SK-N-MC (cell line): ENCODE measurements at regions not wholly inside any gene's neighbourhood (a gene's known extent, or its start where the extent isn't known, plus 50 kb on each side); places are given as distances from the start of the nearest gene placed in this dataset.

Experiments
- DNase-seq: peaks from one replicate; pipeline ENCODE4 v3.0.0-alpha.2; 2011; ENCODE audit warnings: low read depth, low spot score
- H3K27ac ChIP-seq: fragments of 200-600 bp; sonication (generic); 2 replicates; pipeline ENCODE4 v1.5.1; 2016; ENCODE audit warnings: mixed run types
- H3K36me3 ChIP-seq: fragments of 200-600 bp; sonication (generic); 2 replicates; pipeline ENCODE4 v1.6.1; 2017; ENCODE audit warnings: antibody characterized with exemption, low read length, mixed read lengths; ENCODE audit not compliant: insufficient read depth
- H3K4me3 ChIP-seq: fragments of 200-600 bp; sonication (generic); 2 replicates; pipeline ENCODE4 v1.5.1; 2016
- H3K9ac ChIP-seq: fragments of 200-600 bp; sonication (generic); 2 replicates; pipeline ENCODE4 v1.8.0; 2017; ENCODE audit warnings: mixed run types, mixed read lengths; ENCODE audit not compliant: insufficient read length
- H3K9me3 ChIP-seq: fragments of 200-600 bp; sonication (generic); 2 replicates; pipeline ENCODE4 v1.6.1; 2017; ENCODE audit warnings: low read depth, mild to moderate bottlenecking, antibody characterized with exemption, low read length, moderate library complexity, mixed read lengths
- EZH2 ChIP-seq: fragments of 200-600 bp; sonication (generic); IDR thresholded peaks from one replicate; pipeline ENCODE4 v1.6.1; 2017; ENCODE audit warnings: antibody characterized with exemption
- FOXP2 ChIP-seq: optimal IDR thresholded peaks from 2 replicates; pipeline ENCODE3; 2011; ENCODE audit warnings: mild to moderate bottlenecking, moderate library complexity; ENCODE audit not compliant: insufficient read depth; ENCODE audit errors: extremely low read length, control extremely low read depth
- POLR2AphosphoS5 ChIP-seq: IDR thresholded peaks from 2 replicates; pipeline ENCODE4 v1.6.1; 2012; ENCODE audit warnings: mild to moderate bottlenecking, low read depth, low read length, borderline replicate concordance

GRCh38 chr1:229220163-229220846, 50.6 kb upstream of the RAB4A start:
- Histone ChIP-seq H3K36me3 (no peaks in the 10 kb centered on the region), H3K4me3 (no peak overlapping the region), H3K9ac (no peak overlapping the region), H3K9me3 (no peaks in the 10 kb centered on the region), H3K27ac (no peak overlapping the region)
- DNase-seq = no peak
- TF ChIP-seq EZH2 = no peak
- TF ChIP-seq POLR2AphosphoS5 = no peak
- TF ChIP-seq FOXP2 = no peak

GRCh38 chr1:229221106-229222019, 49.5 kb upstream of the RAB4A start:
- TF ChIP-seq POLR2AphosphoS5 (no peak), EZH2 (no peak), FOXP2 (no peak)

More at GRCh38 chr1:229221106-229222019, 49.5 kb upstream of the RAB4A start:
- Histone ChIP-seq H3K36me3 (no peaks in the 10 kb centered on the region), H3K4me3 (no peak overlapping the region), H3K27ac (no peak overlapping the region), H3K9ac (no peak overlapping the region), H3K9me3 (no peaks in the 10 kb centered on the region)
- DNase-seq = no peak
